Activated CD8-positive, alpha-beta memory T cell treated with anti-CD3 and anti-CD28 coated beads, Interleukin-2, amount 50 U/mL, for 1 hour (primary cell): ENCODE measurements at regions not wholly inside any gene's neighbourhood (a gene's known extent, or its start where the extent isn't known, plus 50 kb on each side); places are given as distances from the start of the nearest gene placed in this dataset.
"Not testable (repeated sequence)": the region's sequence is repeated elsewhere in the genome, so short reads cannot be mapped to it uniquely, and the experiment has no call there.

Experiments
- DNase-seq: peaks from one replicate; pipeline ENCODE4 v3.0.0-alpha.2; 2020; ENCODE audit errors: extremely low read depth

GRCh38 chr1:148357037-148357436, 126.1 kb downstream of the PPIAL4G start:
- no peak for DNase-seq

- DNase-seq, result no peak
These were observed 127.1 kb downstream of the PPIAL4G start for GRCh38 chr1:148355976-148356375.

GRCh38 chr1:148354913-148355308, 128.2 kb downstream of the PPIAL4G start:
- DNase-seq, result no peak

- no peak for DNase-seq
These were observed 128.7 kb downstream of the PPIAL4G start for GRCh38 chr1:148354284-148354912.

- DNase-seq, result no peak
These were observed 129.4 kb downstream of the PPIAL4G start for GRCh38 chr1:148353461-148354283.

GRCh38 chr1:148352470-148353053, 130.5 kb downstream of the PPIAL4G start:
- DNase-seq, result no peak

GRCh38 chr1:148347781-148348180, 135.3 kb downstream of the PPIAL4G start:
- no peak for DNase-seq

- DNase-seq, result not testable (repeated sequence)
These were observed 137.4 kb downstream of the PPIAL4G start for GRCh38 chr1:148345659-148346151.

- not testable (repeated sequence) for DNase-seq
These were observed 138.5 kb downstream of the PPIAL4G start for GRCh38 chr1:148344651-148345050.

GRCh38 chr1:148341729-148342128, 141.4 kb downstream of the PPIAL4G start:
- not testable (repeated sequence) for DNase-seq

- DNase-seq, result not testable (repeated sequence)
These were observed 146.8 kb downstream of the PPIAL4G start for GRCh38 chr1:148336121-148336918.

GRCh38 chr1:148334339-148335130, 148.6 kb downstream of the PPIAL4G start:
- DNase-seq, result peak; percentile 81

GRCh38 chr1:148333875-148334338, 149.2 kb downstream of the PPIAL4G start:
- no peak for DNase-seq

- no peak for DNase-seq
These were observed 154.2 kb downstream of the PPIAL4G start for GRCh38 chr1:148328884-148329283.

GRCh38 chr1:148325031-148325430, 158.1 kb downstream of the PPIAL4G start:
- not testable (repeated sequence) for DNase-seq

- not testable (repeated sequence) for DNase-seq
These were observed 158.6 kb downstream of the PPIAL4G start for GRCh38 chr1:148324465-148324864.

GRCh38 chr1:148320079-148320478, 163.0 kb downstream of the PPIAL4G start:
- DNase-seq, result not testable (repeated sequence)

GRCh38 chr1:148318904-148319242, 164.2 kb downstream of the PPIAL4G start:
- DNase-seq, result no peak

GRCh38 chr1:148318123-148318903, 164.8 kb downstream of the PPIAL4G start:
- no peak for DNase-seq
